Liver (tissue), 8 donors: ENCODE measurements at regions not wholly inside any gene's neighbourhood (a gene's known extent, or its start where the extent isn't known, plus 50 kb on each side); places are given as distances from the start of the nearest gene placed in this dataset.

Experiments
- DNase-seq: peaks from one replicate; pipeline ENCODE4 v3.0.0-alpha.2; 2017; ENCODE audit warnings: low spot score
- H3K27ac ChIP-seq, 2 donors: one replicate each; pipeline ENCODE4 v1.7.0; 2013; ENCODE audit warnings: inconsistent platforms in 2 of 2, low read length in 2 of 2, control low read depth in 1 of 2, low read depth in 1 of 2, mild to moderate bottlenecking in 1 of 2
- H3K27me3 ChIP-seq, 4 donors: one replicate each; pipeline versions ENCODE4 v1.6.1 to v1.7.0; 2013; ENCODE audit warnings: low read length in 3 of 4, inconsistent platforms in 1 of 4, mild to moderate bottlenecking in 1 of 4, moderate library complexity in 1 of 4; ENCODE audit not compliant: control insufficient read depth in 4 of 4, insufficient read depth in 4 of 4
- H3K36me3 ChIP-seq, 4 donors: one replicate each; pipeline versions ENCODE4 v1.6.1 to v1.7.0; 2013; ENCODE audit warnings: low read length in 3 of 4, mild to moderate bottlenecking in 3 of 4, low read depth in 1 of 4, moderate library complexity in 1 of 4; ENCODE audit not compliant: control insufficient read depth in 4 of 4, insufficient read depth in 3 of 4
- H3K4me1 ChIP-seq, 4 donors: one replicate each; pipeline versions ENCODE4 v1.6.1 to v1.7.0; 2013; ENCODE audit warnings: low read length in 3 of 4, mild to moderate bottlenecking in 3 of 4, moderate library complexity in 1 of 4; ENCODE audit not compliant: control insufficient read depth in 4 of 4, insufficient read depth in 4 of 4
- H3K4me3 ChIP-seq, 3 donors: one replicate each; pipeline versions ENCODE4 v1.6.1 to v1.7.0; 2013; ENCODE audit warnings: low read length in 3 of 3, control low read depth in 1 of 3, low read depth in 1 of 3, mild to moderate bottlenecking in 1 of 3
- H3K9ac ChIP-seq, 2 donors: one replicate each; pipeline ENCODE4 v1.7.0; 2013; ENCODE audit warnings: low read length in 2 of 2, mild to moderate bottlenecking in 2 of 2, moderate library complexity in 2 of 2, control low read depth in 1 of 2, low read depth in 1 of 2
- H3K9me3 ChIP-seq, 4 donors: one replicate each; pipeline versions ENCODE4 v1.6.1 to v1.7.0; 2013; ENCODE audit warnings: low read length in 3 of 4; ENCODE audit not compliant: control insufficient read depth in 4 of 4
- ATF3 ChIP-seq: IDR thresholded peaks from 2 replicates; pipeline ENCODE4 v1.6.1; 2016; ENCODE audit warnings: antibody characterized with exemption
- CTCF ChIP-seq: fragments of 150-350 bp; IDR thresholded peaks from 2 replicates; pipeline ENCODE4 v1.5.1; 2017; ENCODE audit warnings: improper control_type of control experiment, low read depth, low read length; ENCODE audit not compliant: missing input control
- EGR1 ChIP-seq, 2 donors: IDR thresholded peaks; 2 replicates each; pipeline ENCODE4 v1.6.1; 2016 to 2018; ENCODE audit warnings: antibody characterized with exemption in 2 of 2, low read depth in 2 of 2
- FOXA1 ChIP-seq: IDR thresholded peaks from 2 replicates; pipeline ENCODE4 v1.6.1; 2016; ENCODE audit warnings: antibody characterized with exemption
- FOXA2 ChIP-seq: IDR thresholded peaks from 2 replicates; pipeline ENCODE4 v1.6.1; 2016; ENCODE audit warnings: antibody characterized with exemption
- GABPA ChIP-seq, 2 donors: IDR thresholded peaks in 1 of 2; conservative IDR thresholded peaks in 1 of 2; 2 replicates each; pipeline ENCODE4 v1.6.1; 2016; ENCODE audit warnings: antibody characterized with exemption in 2 of 2, mild to moderate bottlenecking in 1 of 2, moderate library complexity in 1 of 2
- HNF4A ChIP-seq, 2 donors: conservative IDR thresholded peaks; 2 replicates each; pipeline ENCODE4 v1.6.1; 2016; ENCODE audit warnings: antibody characterized with exemption in 2 of 2, mild to moderate bottlenecking in 2 of 2
- HNF4G ChIP-seq: IDR thresholded peaks from 2 replicates; pipeline ENCODE4 v1.6.1; 2016; ENCODE audit warnings: antibody characterized with exemption
- JUND ChIP-seq, 2 donors: IDR thresholded peaks; 2 replicates each; pipeline ENCODE4 v1.6.1; 2016; ENCODE audit warnings: antibody characterized with exemption in 2 of 2
- MAX ChIP-seq: IDR thresholded peaks from 2 replicates; pipeline ENCODE4 v1.6.1; 2016; ENCODE audit warnings: antibody characterized with exemption
- NR2F2 ChIP-seq: IDR thresholded peaks from 2 replicates; pipeline ENCODE4 v1.6.1; 2016; ENCODE audit warnings: antibody characterized with exemption
- RAD21 ChIP-seq, 2 donors: IDR thresholded peaks; 2 replicates each; pipeline ENCODE4 v1.6.1; 2016; ENCODE audit warnings: antibody characterized with exemption in 2 of 2, mild to moderate bottlenecking in 2 of 2
- REST ChIP-seq: IDR thresholded peaks from 2 replicates; pipeline ENCODE4 v1.6.1; 2016; ENCODE audit warnings: antibody characterized with exemption, mild to moderate bottlenecking
- RXRA ChIP-seq, 2 donors: IDR thresholded peaks; 2 replicates each; pipeline ENCODE4 v1.6.1; 2017 to 2018; ENCODE audit warnings: antibody characterized with exemption in 2 of 2, mild to moderate bottlenecking in 1 of 2
- SP1 ChIP-seq: IDR thresholded peaks from 2 replicates; pipeline ENCODE4 v1.6.1; 2018; ENCODE audit warnings: antibody characterized with exemption, mild to moderate bottlenecking
- TAF1 ChIP-seq: conservative IDR thresholded peaks from 2 replicates; pipeline ENCODE4 v1.6.1; 2016; ENCODE audit warnings: antibody characterized with exemption, mild to moderate bottlenecking
- YY1 ChIP-seq: IDR thresholded peaks from 2 replicates; pipeline ENCODE4 v1.6.1; 2016; ENCODE audit warnings: antibody characterized with exemption, mild to moderate bottlenecking
- ZBTB33 ChIP-seq: IDR thresholded peaks from 2 replicates; pipeline ENCODE4 v1.6.1; 2016; ENCODE audit warnings: antibody characterized with exemption
- WGBS: extraction: QIAGEN DNeasy Blood & Tissue Kit; methylation state at CpG from one replicate; pipeline ENCODE4 v1.1.7; 2013; 5-methylcytosine and 5-hydroxymethylcytosine counted together
- donor health status: healthy.
- donor health status: healthy.
- donor health status: healthy.
- donor health status: healthy.
- donor health status: healthy.

- DNase-seq: no peak
- no peak overlapping the region for H3K4me3 ChIP-seq
- H3K9me3 ChIP-seq: no peaks in the 10 kb centered on the region
- H3K27ac ChIP-seq: no peak overlapping the region
- 49% methylated on average over 3 of the region's 3 CpGs for WGBS
- no peak overlapping the region for H3K9ac ChIP-seq
- no peaks in the 10 kb centered on the region for H3K36me3 ChIP-seq
- TF ChIP-seq FOXA1 (no peak), CTCF (no peak), RXRA (IDR thresholded peaks at IDR 0.05) (no peak), JUND (IDR thresholded peaks at IDR 0.05) (no peak), FOXA2 (no peak), HNF4G (no peak), EGR1 (IDR thresholded peaks at IDR 0.05; ENCODE audit: low read depth in 2 of 2) (no peak), HNF4A (conservative IDR thresholded peaks at IDR 0.05) (no peak)
- H3K27me3 ChIP-seq: peaks cover 0 to 2% (median 0%) of the 10 kb centered on the region in 4 donors
- H3K4me1 ChIP-seq: no peaks in the 10 kb centered on the region
Measured at GRCh38 chr6:97947841-97948240, 664.8 kb upstream of the MMS22L start.

- no peak for TF ChIP-seq ZBTB33
- TF ChIP-seq NR2F2: no peak
- TF ChIP-seq HNF4G: no peak
- TF ChIP-seq REST: no peak
- TF ChIP-seq GABPA (IDR thresholded peaks at IDR 0.05 in 1 of 2, conservative IDR thresholded peaks at IDR 0.05 in 1 of 2): no peak
- TF ChIP-seq SP1: no peak
- no peak for TF ChIP-seq RAD21 (IDR thresholded peaks at IDR 0.05)
- TF ChIP-seq MAX: no peak
- TF ChIP-seq RXRA (IDR thresholded peaks at IDR 0.05): no peak
- TF ChIP-seq JUND (IDR thresholded peaks at IDR 0.05): no peak
- TF ChIP-seq EGR1 (IDR thresholded peaks at IDR 0.05; ENCODE audit: low read depth in 2 of 2): no peak
- no peak for TF ChIP-seq FOXA2
- TF ChIP-seq TAF1: no peak
- TF ChIP-seq YY1: no peak
- TF ChIP-seq CTCF: no peak
- TF ChIP-seq HNF4A (conservative IDR thresholded peaks at IDR 0.05): no peak
- no peak for TF ChIP-seq ATF3
- TF ChIP-seq FOXA1: no peak
- Histone ChIP-seq H3K27me3 (no peaks in the 10 kb centered on the region), H3K36me3 (no peaks in the 10 kb centered on the region), H3K27ac (no peak overlapping the region), H3K9ac (no peak overlapping the region), H3K4me3 (no peak overlapping the region), H3K9me3 (no peaks in the 10 kb centered on the region), H3K4me1 (no peaks in the 10 kb centered on the region)
- no peak for DNase-seq
- 83% methylated on average over 8 of the region's 8 CpGs for whole genome bisulfite sequencing
Measured at GRCh38 chr6:97958134-97958533, 675.1 kb upstream of the MMS22L start.
